ENCODE measurements at regions not wholly inside any gene's neighbourhood (a gene's known extent, or its start where the extent isn't known, plus 50 kb on each side); places are given as distances from the start of the nearest gene placed in this dataset.
"Not testable (repeated sequence)": the region's sequence is repeated elsewhere in the genome, so short reads cannot be mapped to it uniquely, and the experiment has no call there.

DNA sequence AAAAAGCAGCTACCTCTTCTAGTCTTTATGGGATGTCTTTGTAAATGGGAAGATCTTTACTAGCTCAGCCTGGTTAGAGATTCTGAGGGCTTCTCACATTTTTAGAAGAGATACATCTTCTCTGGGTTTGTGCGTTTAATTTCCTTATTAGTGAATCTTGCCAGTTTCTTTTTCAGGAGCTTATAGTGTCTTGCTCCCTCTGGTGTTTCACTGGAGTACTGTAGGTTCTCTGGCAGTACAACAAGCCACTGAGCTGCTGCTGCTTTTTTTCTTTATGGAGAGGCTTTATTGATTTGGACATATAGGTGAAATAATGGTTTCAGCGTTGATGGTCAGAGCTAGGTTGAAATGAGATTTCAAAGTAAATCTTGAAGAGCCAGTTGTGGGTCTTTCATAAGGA lies 82.9 kb downstream of the LAS1L start:
- DNase-seq (ENCODE audit: low read depth in 2 of 2): peak; percentile 20 to 38

DNA sequence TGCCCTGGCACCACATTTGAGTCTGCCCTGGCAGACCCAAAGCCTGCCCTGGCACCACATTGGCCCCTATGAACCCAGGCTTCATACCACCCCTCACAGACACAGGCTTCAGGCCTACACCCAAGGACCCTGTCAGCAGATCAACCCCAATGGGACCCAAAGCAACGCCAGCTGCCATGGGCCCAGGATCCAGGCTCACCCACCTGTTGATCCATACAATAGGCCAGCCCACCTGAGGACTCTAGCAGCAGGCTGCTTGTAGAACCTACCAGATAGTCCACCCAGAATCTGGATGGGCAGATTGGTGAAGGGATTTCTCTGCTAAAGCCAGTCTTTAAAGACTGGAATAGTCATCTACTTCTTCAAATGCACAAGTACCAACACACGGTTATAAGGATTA lies 114.4 kb downstream of the LAS1L start:
- DNase-seq (ENCODE audit: low read depth in 2 of 2): no peak

DNA sequence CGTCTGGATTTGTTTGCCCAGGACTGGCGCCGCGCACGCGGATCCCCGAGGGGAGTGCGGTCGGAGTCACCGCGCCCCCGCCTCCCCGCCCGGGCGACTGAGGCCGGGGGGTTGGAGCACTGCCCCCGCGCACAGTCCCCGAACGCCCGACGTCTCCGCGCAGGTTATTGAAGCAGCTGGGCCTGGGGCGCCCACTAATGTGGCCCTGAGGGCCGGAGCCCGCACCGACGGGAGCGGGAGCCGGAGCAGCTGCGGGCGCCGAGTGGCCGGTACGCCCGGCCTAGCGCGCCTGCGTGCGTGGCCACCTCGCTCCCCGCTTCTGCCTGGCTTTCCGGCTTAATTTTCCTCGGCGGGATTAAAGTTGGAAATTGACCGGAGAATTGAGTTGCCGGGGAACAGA lies 126.9 kb downstream of the LAS1L start:
- DNase-seq (ENCODE audit: low read depth in 2 of 2): not testable (repeated sequence)

DNA sequence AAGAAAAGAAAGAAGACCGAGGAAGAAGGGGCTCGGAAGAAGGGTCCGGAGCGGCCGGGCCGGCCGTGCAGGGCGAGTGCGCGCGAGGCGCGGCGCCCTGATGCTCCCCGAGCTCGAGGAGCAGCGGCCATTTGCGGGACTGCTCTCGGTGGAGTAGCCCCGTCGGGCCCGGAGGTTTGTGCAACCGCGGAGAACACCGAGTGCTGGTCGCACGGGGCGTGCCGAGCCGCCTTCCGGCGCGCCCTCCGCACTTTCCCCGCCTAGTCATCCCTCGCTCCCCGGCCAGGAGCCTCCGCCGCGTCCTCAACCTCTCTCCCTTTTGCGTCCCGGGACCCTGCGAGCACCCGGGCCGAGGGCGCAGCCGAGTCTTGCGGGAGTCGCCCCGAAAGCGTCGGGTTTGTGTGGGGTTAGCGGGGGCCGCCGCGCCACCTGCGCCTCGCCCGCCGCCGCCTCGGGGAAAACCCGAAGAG lies 127.4 kb downstream of the LAS1L start:
- DNase-seq (ENCODE audit: low read depth in 2 of 2): no peak

DNA sequence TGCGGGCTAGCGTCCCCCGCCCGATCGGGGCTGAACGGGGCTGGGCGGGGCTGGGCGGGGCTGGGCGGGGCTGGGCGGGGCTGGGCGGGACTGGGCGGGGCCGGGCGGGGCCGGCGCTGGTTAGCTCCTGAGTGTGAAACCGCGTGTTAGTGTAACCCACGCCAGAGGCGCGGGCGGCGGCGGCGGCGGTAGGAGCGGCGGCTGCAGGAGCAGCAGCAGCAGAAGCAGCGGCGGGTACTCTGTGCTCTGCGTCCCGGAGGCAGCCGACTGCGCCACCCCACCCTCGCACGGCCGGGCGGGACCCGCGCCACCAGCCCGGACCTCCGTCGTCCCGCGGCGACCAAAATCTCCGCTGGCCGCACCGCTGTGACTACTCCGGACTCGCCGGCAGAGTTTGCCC lies 128.1 kb downstream of the LAS1L start:
- no peak for DNase-seq (ENCODE audit: low read depth in 2 of 2)

DNA sequence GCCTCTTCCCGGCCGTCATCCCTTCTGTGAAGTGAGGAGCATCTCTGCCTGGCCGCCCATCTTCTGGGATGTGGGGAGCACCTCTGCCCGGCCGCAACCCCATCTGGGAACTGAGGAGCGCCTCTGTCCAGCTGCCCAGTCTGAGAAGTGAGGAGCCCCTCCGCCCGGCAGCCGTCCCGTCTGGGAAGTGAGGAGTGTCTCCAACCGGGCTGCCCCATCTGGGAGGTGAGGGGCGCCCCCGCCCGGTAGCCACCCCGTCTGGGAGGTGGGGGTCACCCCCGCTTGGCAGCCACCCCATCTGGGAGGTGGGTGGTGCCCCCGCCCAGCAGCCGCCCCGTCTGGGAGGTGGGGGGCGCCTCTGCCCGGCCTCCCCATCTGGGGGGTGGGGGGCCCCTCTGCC lies 142.3 kb downstream of the LAS1L start:
- no peak for DNase-seq (ENCODE audit: low read depth in 2 of 2)

DNA sequence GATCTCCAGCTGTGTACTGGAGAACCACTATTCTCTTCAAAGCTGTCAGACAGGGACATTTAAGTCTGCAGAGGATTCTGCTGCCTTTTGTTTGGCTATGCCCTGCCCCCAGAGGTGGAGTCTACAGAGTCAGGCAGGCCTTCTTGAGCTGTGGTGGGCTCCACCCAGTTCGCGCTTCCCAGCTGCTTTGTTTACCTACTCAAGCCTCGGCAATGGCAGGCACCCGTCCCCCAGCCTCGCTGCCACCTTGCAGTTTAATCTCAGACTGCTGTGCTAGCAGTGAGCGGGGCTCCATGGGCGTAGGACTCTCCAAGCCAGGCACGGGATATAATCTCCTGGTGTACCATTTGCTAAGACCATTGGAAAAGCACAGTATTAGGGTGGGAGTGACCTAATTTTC lies 145.5 kb downstream of the LAS1L start:
- DNase-seq (ENCODE audit: low read depth in 2 of 2): not testable (repeated sequence)
